SK-N-SH (cell line): ENCODE measurements at regions not wholly inside any gene's neighbourhood (a gene's known extent, or its start where the extent isn't known, plus 50 kb on each side); places are given as distances from the start of the nearest gene placed in this dataset.

Source experiments
- CTCF ChIA-PET: fragments of 300-600, 350-600 bp; formaldehyde crosslinking; extraction: SDS; loops from one replicate; lab custom pipeline; 2021; lab: Yijun Ruan, JAX
- POLR2A ChIA-PET: fragments of 350-600 bp; sonication (Branson Sonifier 250); formaldehyde crosslinking; extraction: SDS; loops from one replicate; lab custom pipeline; 2020; ENCODE audit warnings: antibody characterized with exemption, inconsistent platforms; lab: Yijun Ruan, JAX
- DNase-seq: peaks from one replicate; pipeline ENCODE4 v3.0.0; 2012
- H2AFZ ChIP-seq: fragments of 200-600 bp; sonication (generic); 2 replicates; pipeline ENCODE4 v1.8.1; 2016; ENCODE audit warnings: antibody characterized with exemption, mild to moderate bottlenecking, low read depth
- H3F3A ChIP-seq: fragments of 200-600 bp; sonication (generic); replicated peaks from 2 replicates; pipeline ENCODE3; 2016; ENCODE audit warnings: antibody characterized with exemption, mild to moderate bottlenecking; ENCODE audit not compliant: insufficient read depth
- H3K27ac ChIP-seq, 2 experiments: fragments of 200-500 bp in 1 of 2; fragments of 200-600 bp in 1 of 2; sonication (Bioruptor generic) in 1 of 2; sonication (generic), shearing (Covaris generic) in 1 of 2; 2 replicates each; pipeline versions ENCODE4 v1.5.1 to v1.6.1; 2014 to 2016; ENCODE audit warnings: low read depth in 2 of 2, inconsistent platforms in 1 of 2, low read length in 1 of 2, mild to moderate bottlenecking in 1 of 2, mixed read lengths in 1 of 2
- H3K27me3 ChIP-seq: fragments of 200-600 bp; sonication (generic), shearing (Covaris generic); 2 replicates; pipeline ENCODE4 v1.6.1; 2016; ENCODE audit warnings: mixed run types; ENCODE audit not compliant: insufficient read depth
- H3K36me3 ChIP-seq, 2 experiments: fragments of 200-500 bp in 1 of 2; fragments of 200-600 bp in 1 of 2; sonication (Bioruptor generic) in 1 of 2; sonication (generic) in 1 of 2; replicated peaks in 1 of 2; 2 replicates each; pipeline versions ENCODE3 to v1.5.1; 2014 to 2016; ENCODE audit warnings: low read length in 1 of 2, mild to moderate bottlenecking in 1 of 2; ENCODE audit not compliant: insufficient read depth in 2 of 2, control insufficient read depth in 1 of 2
- H3K4me1 ChIP-seq, 2 experiments: fragments of 200-500 bp in 1 of 2; fragments of 200-600 bp in 1 of 2; sonication (Bioruptor generic) in 1 of 2; sonication (generic), shearing (Covaris generic) in 1 of 2; 2 replicates each; pipeline versions ENCODE4 v1.5.1 to v1.6.1; 2014 to 2016; ENCODE audit warnings: low read depth in 1 of 2, low read length in 1 of 2, mixed run types in 1 of 2; ENCODE audit not compliant: insufficient read depth in 2 of 2, control insufficient read depth in 1 of 2
- H3K4me2 ChIP-seq: fragments of 200-600 bp; sonication (generic), shearing (Covaris generic); 2 replicates; pipeline ENCODE4 v1.6.1; 2017; ENCODE audit warnings: mixed run types
- H3K4me3 ChIP-seq, 2 experiments: fragments of 200-500 bp in 1 of 2; fragments of 200-600 bp in 1 of 2; sonication (Bioruptor generic) in 1 of 2; sonication (generic), shearing (Covaris generic) in 1 of 2; 2 replicates each; pipeline versions ENCODE4 v1.5.1 to v1.8.1; 2014 to 2016; ENCODE audit warnings: low read depth in 2 of 2, inconsistent platforms in 1 of 2, low read length in 1 of 2, mild to moderate bottlenecking in 1 of 2, mixed read lengths in 1 of 2, moderate library complexity in 1 of 2
- H3K79me2 ChIP-seq: fragments of 200-600 bp; sonication (generic); 2 replicates; pipeline ENCODE4 v1.8.1; 2017; ENCODE audit warnings: mild to moderate bottlenecking; ENCODE audit not compliant: insufficient read depth
- H3K9ac ChIP-seq: fragments of 200-600 bp; sonication (generic); 2 replicates; pipeline ENCODE4 v1.6.1; 2017; ENCODE audit warnings: mixed run types
- H3K9me2 ChIP-seq: fragments of 200-600 bp; sonication (generic); 2 replicates; pipeline ENCODE4 v1.6.1; 2017; ENCODE audit warnings: mixed run types
- H3K9me3 ChIP-seq: fragments of 200-600 bp; sonication (generic); 2 replicates; pipeline ENCODE4 v1.6.1; 2017; ENCODE audit warnings: mixed run types, mild to moderate bottlenecking, moderate library complexity
- H4K20me1 ChIP-seq: fragments of 200-600 bp; sonication (generic); 2 replicates; pipeline ENCODE4 v1.6.1; 2017; ENCODE audit warnings: mild to moderate bottlenecking, mixed run types; ENCODE audit not compliant: insufficient read depth
- CHD2 ChIP-seq: fragments of 150-350 bp; IDR thresholded peaks from 2 replicates; pipeline ENCODE4 v1.6.1; 2018; ENCODE audit warnings: low read length; ENCODE audit not compliant: partially characterized antibody
- ELF1 ChIP-seq: IDR thresholded peaks from 2 replicates; pipeline ENCODE4 v1.4.0; 2012
- EZH2phosphoT487 ChIP-seq: fragments of 200-600 bp; sonication (generic); IDR thresholded peaks from 2 replicates; pipeline ENCODE4 v1.6.1; 2017; ENCODE audit warnings: low read depth, mixed run types, mild to moderate bottlenecking, antibody characterized with exemption, moderate library complexity, borderline replicate concordance
- FOSL2 ChIP-seq: IDR thresholded peaks from 2 replicates; pipeline ENCODE4 v1.4.0; 2012; ENCODE audit warnings: low read depth, mild to moderate bottlenecking, moderate library complexity, borderline replicate concordance
- FOXJ3 ChIP-seq: sonication (generic); formaldehyde crosslinking; IDR thresholded peaks from 2 replicates; pipeline ENCODE4 v1.5.1; 2020; ENCODE audit warnings: mild to moderate bottlenecking, missing genetic modification reagents
- JUND ChIP-seq: IDR thresholded peaks from 2 replicates; pipeline ENCODE4 v1.4.0; 2012
- MXI1 ChIP-seq: IDR thresholded peaks from 2 replicates; pipeline ENCODE4 v1.6.1; 2012; ENCODE audit warnings: mild to moderate bottlenecking, low read depth, low read length, improper control_type of control experiment
- NFIC ChIP-seq: IDR thresholded peaks from 2 replicates; pipeline ENCODE4 v1.4.0; 2012; ENCODE audit warnings: borderline replicate concordance
- NRF1 ChIP-seq: IDR thresholded peaks from 2 replicates; pipeline ENCODE4 v1.6.1; 2012; ENCODE audit warnings: low read depth, mild to moderate bottlenecking, low read length
- RCOR1 ChIP-seq: fragments of 150-350 bp; IDR thresholded peaks from 2 replicates; pipeline ENCODE4 v1.6.1; 2017; ENCODE audit warnings: antibody characterized with exemption, low read length
- TAF1 ChIP-seq: IDR thresholded peaks from 2 replicates; pipeline ENCODE4 v1.6.1; 2012; ENCODE audit warnings: low read depth, mild to moderate bottlenecking, low read length, moderate library complexity, borderline replicate concordance
- TCF12 ChIP-seq: IDR thresholded peaks from 2 replicates; pipeline ENCODE4 v1.4.0; 2012
- TEAD4 ChIP-seq: IDR thresholded peaks from 2 replicates; pipeline ENCODE4 v1.4.0; 2012; ENCODE audit warnings: mild to moderate bottlenecking, borderline replicate concordance; ENCODE audit not compliant: insufficient read depth
- YY1 ChIP-seq: IDR thresholded peaks from 2 replicates; pipeline ENCODE4 v1.4.0; 2012; ENCODE audit warnings: low read depth, mild to moderate bottlenecking
- WGBS: methylation state at CpG from one replicate; pipeline ENCODE4 v1.1.6; 2017; ENCODE audit warnings: low lambda C conversion rate; 5-methylcytosine and 5-hydroxymethylcytosine counted together
- TF ChIP-seq, protein P1 (sequence below): fragments of 200-600 bp; sonication (generic); IDR thresholded peaks from 2 replicates; pipeline ENCODE4 v1.6.1; 2017; ENCODE audit warnings: antibody characterized with exemption, mild to moderate bottlenecking, moderate library complexity

- Histone ChIP-seq H3K9me2 (no peaks in the 10 kb centered on the region), H4K20me1 (no peaks in the 10 kb centered on the region), H3F3A (no peaks in the 10 kb centered on the region), H3K9ac (no peak overlapping the region), H3K4me2 (no peak overlapping the region), H2AFZ (no peak overlapping the region), H3K4me1 (no peaks in the 10 kb centered on the region), H3K9me3 (no peaks in the 10 kb centered on the region), H3K79me2 (no peaks in the 10 kb centered on the region), H3K4me3 (no peak overlapping the region), H3K27ac (no peak overlapping the region), H3K36me3 (no peaks in the 10 kb centered on the region), H3K27me3 (no peaks in the 10 kb centered on the region)
- DNase-seq = no peak
- ChIA-PET CTCF (interaction anchor here (1.1 kb wide), 1 partner anchor 22 kb away, joined by 3 read pairs; no protein-coding TSS in a partner anchor), POLR2A (no interaction called here)
- WGBS = no CpG with 5 or more reads among the region's 7 CpGs
- TF ChIP-seq NRF1 (no peak), JUND (no peak), FOXJ3 (CRISPR knock-in tag) (no peak), MXI1 (no peak), ELF1 (no peak), CHD2 (no peak)
These were observed 250.2 kb upstream of the C1orf174 start for GRCh38 chr1:4150262-4150661.

DNA sequence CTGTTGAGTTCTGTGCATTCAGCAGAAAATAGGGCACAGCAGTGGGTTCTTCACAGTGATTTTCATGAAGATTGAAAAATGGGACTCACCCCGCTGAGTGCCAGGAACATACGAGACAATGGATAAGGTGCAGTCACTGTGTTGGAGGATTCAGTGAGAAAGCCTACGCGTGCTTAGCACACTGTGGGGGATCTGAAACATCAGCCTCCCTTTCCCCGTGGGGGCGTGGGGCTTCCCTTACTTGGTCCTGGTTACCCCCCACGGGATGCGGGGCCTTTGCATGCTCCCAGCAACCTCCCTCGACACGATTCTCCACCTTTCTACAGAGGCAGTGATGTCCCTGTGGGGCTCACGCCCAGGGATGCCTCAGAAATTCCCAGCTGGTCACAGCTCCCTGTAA is 252.2 kb upstream of the C1orf174 start:
- ChIA-PET CTCF (no interaction called here), POLR2A (no interaction called here)
- 57% methylated on average over 5 of the region's 11 CpGs for WGBS
- H4K20me1 ChIP-seq = no peaks in the 10 kb centered on the region
- no peak overlapping the region for H3K4me2 ChIP-seq
- H3K27ac ChIP-seq = no peak overlapping the region
- H3K27me3 ChIP-seq = no peaks in the 10 kb centered on the region
- no peak overlapping the region for H3K9ac ChIP-seq
- TF ChIP-seq TEAD4 (no peak), FOXJ3 (CRISPR knock-in tag) (no peak), FOSL2 (no peak), CHD2 (no peak), YY1 (no peak), NFIC (no peak), RCOR1 (no peak), TAF1 (no peak), EZH2phosphoT487 (no peak), TCF12 (no peak)
- TF ChIP-seq, protein P1, sequence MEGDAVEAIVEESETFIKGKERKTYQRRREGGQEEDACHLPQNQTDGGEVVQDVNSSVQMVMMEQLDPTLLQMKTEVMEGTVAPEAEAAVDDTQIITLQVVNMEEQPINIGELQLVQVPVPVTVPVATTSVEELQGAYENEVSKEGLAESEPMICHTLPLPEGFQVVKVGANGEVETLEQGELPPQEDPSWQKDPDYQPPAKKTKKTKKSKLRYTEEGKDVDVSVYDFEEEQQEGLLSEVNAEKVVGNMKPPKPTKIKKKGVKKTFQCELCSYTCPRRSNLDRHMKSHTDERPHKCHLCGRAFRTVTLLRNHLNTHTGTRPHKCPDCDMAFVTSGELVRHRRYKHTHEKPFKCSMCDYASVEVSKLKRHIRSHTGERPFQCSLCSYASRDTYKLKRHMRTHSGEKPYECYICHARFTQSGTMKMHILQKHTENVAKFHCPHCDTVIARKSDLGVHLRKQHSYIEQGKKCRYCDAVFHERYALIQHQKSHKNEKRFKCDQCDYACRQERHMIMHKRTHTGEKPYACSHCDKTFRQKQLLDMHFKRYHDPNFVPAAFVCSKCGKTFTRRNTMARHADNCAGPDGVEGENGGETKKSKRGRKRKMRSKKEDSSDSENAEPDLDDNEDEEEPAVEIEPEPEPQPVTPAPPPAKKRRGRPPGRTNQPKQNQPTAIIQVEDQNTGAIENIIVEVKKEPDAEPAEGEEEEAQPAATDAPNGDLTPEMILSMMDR = no peak
- H3F3A ChIP-seq = no peaks in the 10 kb centered on the region
- no peaks in the 10 kb centered on the region for H3K9me3 ChIP-seq
- DNase-seq = no peak
- H2AFZ ChIP-seq = no peak overlapping the region
- H3K9me2 ChIP-seq = no peaks in the 10 kb centered on the region
- H3K79me2 ChIP-seq = no peaks in the 10 kb centered on the region
- no peaks in the 10 kb centered on the region for H3K4me1 ChIP-seq
- H3K36me3 ChIP-seq = no peaks in the 10 kb centered on the region
- no peak overlapping the region for H3K4me3 ChIP-seq
